H1 (cell line): ENCODE measurements at regions not wholly inside any gene's neighbourhood (a gene's known extent, or its start where the extent isn't known, plus 50 kb on each side); places are given as distances from the start of the nearest gene placed in this dataset.
A peak's percentile ranks its signal among the peaks of the same experiment; 100 is the strongest.

Source experiments
- CTCF ChIA-PET: fragments of 300-600 bp; sonication (Branson Sonifier 250); formaldehyde crosslinking; loops from one replicate; lab custom pipeline; 2021; ENCODE audit not compliant: partially characterized antibody; lab: Charles Lee
- POLR2A ChIA-PET: fragments of 300-600 bp; sonication (Branson Sonifier 250); formaldehyde crosslinking; loops from one replicate; lab custom pipeline; 2021; ENCODE audit warnings: inconsistent platforms; ENCODE audit not compliant: partially characterized antibody; lab: Charles Lee
- DNase-seq, 2 experiments: peaks; one replicate each; pipeline versions ENCODE4 v3.0.0 to v3.0.0-alpha.2; 2010 to 2022; ENCODE audit warnings: low spot score in 2 of 2, low read depth in 1 of 2, mixed read lengths in 1 of 2
- FAIRE-seq: peaks from 2 replicates; lab custom pipeline; 2011; peaks lifted over from hg19 to GRCh38; lab: Jason Lieb, UNC
- H2AFZ ChIP-seq: 2 replicates; pipeline ENCODE4 v1.8.1; 2012; ENCODE audit warnings: low read length, inconsistent platforms
- H2AK5ac ChIP-seq: 2 replicates; pipeline ENCODE4 v1.6.1; 2013; ENCODE audit warnings: low read depth, low read length
- H2BK120ac ChIP-seq: replicated peaks from 2 replicates; pipeline ENCODE3; 2013; ENCODE audit warnings: low read depth, low read length, inconsistent platforms
- H2BK12ac ChIP-seq: 2 replicates; pipeline ENCODE4 v1.6.1; 2013; ENCODE audit warnings: low read depth, low read length
- H2BK15ac ChIP-seq: 2 replicates; pipeline ENCODE4 v1.6.1; 2013; ENCODE audit warnings: low read length
- H2BK20ac ChIP-seq: 2 replicates; pipeline ENCODE4 v1.6.1; 2013; ENCODE audit warnings: low read length
- H2BK5ac ChIP-seq: 2 replicates; pipeline ENCODE4 v1.6.1; 2013; ENCODE audit warnings: low read depth, low read length
- H3K14ac ChIP-seq: 2 replicates; pipeline ENCODE4 v1.6.1; 2013; ENCODE audit warnings: inconsistent platforms; ENCODE audit not compliant: insufficient read length
- H3K18ac ChIP-seq: 2 replicates; pipeline ENCODE4 v1.6.1; 2013; ENCODE audit warnings: low read length; ENCODE audit errors: extremely low read depth
- H3K23ac ChIP-seq: 2 replicates; pipeline ENCODE4 v1.6.1; 2013; ENCODE audit warnings: inconsistent platforms; ENCODE audit not compliant: insufficient read length
- H3K23me2 ChIP-seq: 2 replicates; pipeline ENCODE4 v1.6.1; 2013; ENCODE audit warnings: low read depth, low read length
- H3K27ac ChIP-seq: 2 replicates; pipeline ENCODE4 v1.6.1; 2011; ENCODE audit warnings: low read depth, low read length, inconsistent platforms
- H3K27me3 ChIP-seq, 4 experiments: replicated peaks in 1 of 4; 1 replicate in 1 of 4; 2 replicates in 3 of 4; pipeline versions ENCODE4 v1.6.1 to v1.8.1; 2011 to 2013; ENCODE audit warnings: low read length in 3 of 4, mild to moderate bottlenecking in 3 of 4, inconsistent platforms in 2 of 4, mixed read lengths in 2 of 4, moderate library complexity in 1 of 4; ENCODE audit not compliant: control insufficient read depth in 3 of 4, insufficient read depth in 3 of 4; ENCODE audit errors: extremely low read depth in 1 of 4
- H3K36me3 ChIP-seq, 4 experiments: 2 replicates each; pipeline versions ENCODE4 v1.6.1 to v1.8.1; 2011 to 2013; ENCODE audit warnings: mild to moderate bottlenecking in 4 of 4, low read length in 3 of 4, moderate library complexity in 2 of 4, control low read depth in 1 of 4, inconsistent platforms in 1 of 4; ENCODE audit not compliant: insufficient read depth in 4 of 4, control insufficient read depth in 2 of 4
- H3K4ac ChIP-seq: replicated peaks from 2 replicates; pipeline ENCODE3; 2013; ENCODE audit warnings: low read length, low read depth, mixed read lengths, inconsistent platforms; ENCODE audit not compliant: insufficient read length
- H3K4me1 ChIP-seq, 4 experiments: replicated peaks in 1 of 4; 1 replicate in 1 of 4; 2 replicates in 3 of 4; pipeline versions ENCODE4 v1.6.1 to v1.8.1; 2011 to 2013; ENCODE audit warnings: low read length in 3 of 4, inconsistent platforms in 2 of 4, mixed read lengths in 1 of 4; ENCODE audit not compliant: insufficient read depth in 4 of 4, control insufficient read depth in 3 of 4
- H3K4me2 ChIP-seq, 2 experiments: 2 replicates each; pipeline versions ENCODE4 v1.6.1 to v1.8.1; 2011 to 2013; ENCODE audit warnings: low read depth in 2 of 2, low read length in 2 of 2, control low read depth in 1 of 2, inconsistent platforms in 1 of 2, mild to moderate bottlenecking in 1 of 2; ENCODE audit not compliant: insufficient read depth in 1 of 2
- H3K4me3 ChIP-seq, 4 experiments: fragments of 200-600, 300-600 bp in 1 of 4; sonication (generic), shearing (Covaris generic), sonication (Bioruptor Twin) in 1 of 4; 2 replicates each; pipeline versions ENCODE4 v1.5.1 to v1.8.1; 2011 to 2016; ENCODE audit warnings: low read length in 4 of 4, low read depth in 3 of 4, control low read depth in 2 of 4, inconsistent platforms in 2 of 4, mild to moderate bottlenecking in 2 of 4, mixed read lengths in 1 of 4, moderate library complexity in 1 of 4; ENCODE audit not compliant: insufficient read depth in 2 of 4; ENCODE audit errors: extremely low read depth in 1 of 4
- H3K56ac ChIP-seq: replicated peaks from 2 replicates; pipeline ENCODE3; 2013; ENCODE audit warnings: low read depth, mild to moderate bottlenecking, mixed read lengths, low read length, inconsistent platforms; ENCODE audit not compliant: insufficient read length
- H3K79me1 ChIP-seq: 2 replicates; pipeline ENCODE4 v1.6.1; 2013; ENCODE audit warnings: low read depth, low read length, control low read depth
- H3K79me2 ChIP-seq, 2 experiments: 2 replicates each; pipeline versions ENCODE4 v1.6.1 to v1.8.1; 2012 to 2013; ENCODE audit warnings: low read length in 2 of 2, mild to moderate bottlenecking in 2 of 2, inconsistent platforms in 1 of 2; ENCODE audit not compliant: insufficient read depth in 2 of 2, control insufficient read depth in 1 of 2
- H3K9ac ChIP-seq, 4 experiments: replicated peaks in 1 of 4; 1 replicate in 1 of 4; 2 replicates in 3 of 4; pipeline versions ENCODE4 v1.6.1 to v1.8.1; 2011 to 2013; ENCODE audit warnings: low read depth in 3 of 4, low read length in 3 of 4, control low read depth in 2 of 4, mild to moderate bottlenecking in 2 of 4, moderate library complexity in 2 of 4, inconsistent platforms in 1 of 4; ENCODE audit errors: extremely low read depth in 1 of 4
- H3K9me3 ChIP-seq, 2 experiments: 2 replicates each; pipeline versions ENCODE4 v1.6.1 to v1.8.1; 2012 to 2013; ENCODE audit warnings: mild to moderate bottlenecking in 2 of 2, moderate library complexity in 2 of 2, control low read depth in 1 of 2, inconsistent platforms in 1 of 2, low read depth in 1 of 2, low read length in 1 of 2, mixed read lengths in 1 of 2; ENCODE audit not compliant: insufficient read depth in 2 of 2
- H4K20me1 ChIP-seq, 2 experiments: replicated peaks in 1 of 2; 2 replicates each; pipeline versions ENCODE3 to v1.8.1; 2011 to 2013; ENCODE audit warnings: inconsistent platforms in 2 of 2, low read length in 2 of 2, mild to moderate bottlenecking in 1 of 2; ENCODE audit not compliant: insufficient read depth in 2 of 2, control insufficient read depth in 1 of 2
- H4K5ac ChIP-seq: 2 replicates; pipeline ENCODE4 v1.6.1; 2013; ENCODE audit warnings: low read length, low read depth, mixed read lengths, inconsistent platforms; ENCODE audit not compliant: insufficient read length
- H4K8ac ChIP-seq: 2 replicates; pipeline ENCODE4 v1.8.0; 2013; ENCODE audit warnings: mild to moderate bottlenecking, moderate library complexity, low read length, inconsistent platforms; ENCODE audit not compliant: insufficient read depth; ENCODE audit errors: extremely low read depth
- H4K91ac ChIP-seq: replicated peaks from 2 replicates; pipeline ENCODE3; 2013; ENCODE audit warnings: low read length, mixed read lengths, inconsistent platforms; ENCODE audit not compliant: insufficient read length
- ASH2L ChIP-seq: fragments of 200-600, 300-600 bp; sonication (generic); IDR thresholded peaks from one replicate; pipeline ENCODE4 v1.7.1; 2017; ENCODE audit warnings: low read length
- BACH1 ChIP-seq: IDR thresholded peaks from 2 replicates; pipeline ENCODE4 v1.6.1; 2012; ENCODE audit warnings: low read length, improper control_type of control experiment
- POLR2AphosphoS5 ChIP-seq: IDR thresholded peaks from 2 replicates; pipeline ENCODE4 v1.6.1; 2011; ENCODE audit warnings: low read depth, low read length
- POU5F1 ChIP-seq: IDR thresholded peaks from 2 replicates; pipeline ENCODE4 v1.6.1; 2011; ENCODE audit warnings: low read depth, mild to moderate bottlenecking, low read length, moderate library complexity
- SIX5 ChIP-seq: IDR thresholded peaks from 2 replicates; pipeline ENCODE4 v1.6.1; 2011; ENCODE audit warnings: mild to moderate bottlenecking, low read depth, low read length
- SP1 ChIP-seq: IDR thresholded peaks from 2 replicates; pipeline ENCODE4 v1.6.1; 2011; ENCODE audit warnings: low read depth, low read length
- SP4 ChIP-seq: IDR thresholded peaks from 2 replicates; pipeline ENCODE4 v1.6.1; 2012; ENCODE audit warnings: low read length, inconsistent platforms
- TAF7 ChIP-seq: optimal IDR thresholded peaks from 2 replicates; pipeline ENCODE3; 2011; ENCODE audit warnings: low read depth, mild to moderate bottlenecking, inconsistent platforms, low read length, moderate library complexity, borderline replicate concordance
- TBP ChIP-seq: IDR thresholded peaks from 2 replicates; pipeline ENCODE4 v1.6.1; 2011; ENCODE audit warnings: low read depth, low read length, improper control_type of control experiment
- TEAD4 ChIP-seq: IDR thresholded peaks from 2 replicates; pipeline ENCODE4 v1.6.1; 2012; ENCODE audit warnings: low read depth, low read length, inconsistent platforms, mixed read lengths
- WGBS, 2 experiments: shearing (Covaris generic) in 1 of 2; methylation state at CpG; one replicate each; pipeline versions ENCODE4 v1.1.6 to v1.1.7; 2013 to 2015; ENCODE audit warnings: low lambda C conversion rate in 2 of 2, mixed read lengths in 2 of 2, inconsistent platforms in 1 of 2, low coverage in 1 of 2, missing lambda C conversion rate in 1 of 2; ENCODE audit not compliant: insufficient replicate concordance in 2 of 2, insufficient coverage in 1 of 2, insufficient read length in 1 of 2; ENCODE audit errors: extremely low coverage in 1 of 2, missing lambda C conversion rate in 1 of 2; 5-methylcytosine and 5-hydroxymethylcytosine counted together

DNA sequence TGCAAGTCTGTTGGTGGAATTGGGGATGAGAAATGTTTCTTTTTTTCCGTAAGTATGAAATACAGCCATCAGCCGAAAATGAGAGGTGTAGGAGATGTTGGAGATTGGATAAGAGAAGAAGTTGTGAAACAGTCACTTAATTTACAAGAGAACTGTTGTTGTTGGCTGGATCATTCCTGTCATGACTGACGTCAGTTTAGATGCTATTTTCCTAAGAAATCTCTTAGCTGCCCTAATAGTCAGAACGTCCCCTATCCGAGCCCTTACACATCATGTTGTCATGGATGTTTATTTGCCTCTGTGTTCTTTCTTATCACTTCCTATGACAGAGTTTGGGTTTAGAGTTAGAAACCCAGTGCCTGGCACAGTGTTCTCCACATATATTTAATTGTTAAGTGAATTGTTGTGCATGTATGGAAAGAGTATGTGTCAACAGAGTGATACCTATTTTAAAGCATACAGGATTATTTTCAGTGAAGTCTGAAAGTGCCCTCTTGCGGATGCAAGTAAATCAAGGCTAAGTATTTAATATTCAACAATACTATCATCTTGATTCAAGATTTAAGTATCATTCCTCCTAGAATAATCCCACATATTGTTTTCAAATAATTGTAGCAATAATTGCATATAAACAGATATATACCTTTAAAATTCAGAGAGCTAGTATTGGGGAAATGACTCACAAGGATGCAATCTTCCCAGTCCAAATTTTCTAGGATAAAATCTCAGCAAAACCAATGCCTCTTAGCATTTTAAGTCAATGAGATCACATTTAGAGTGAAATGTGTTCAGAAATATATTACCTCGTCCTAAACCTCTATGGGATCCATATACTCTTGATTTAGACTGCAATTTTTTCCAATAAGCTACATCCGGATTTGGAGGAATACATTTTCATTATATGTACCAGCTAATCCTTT lies 309.9 kb upstream of the NOX3 start:
- TF ChIP-seq POU5F1 (no peak), SP4 (no peak), SP1 (no peak), TBP (no peak), POLR2AphosphoS5 (no peak), TEAD4 (no peak), SIX5 (no peak), ASH2L (no peak), BACH1 (no peak), TAF7 (no peak)
- POLR2A ChIA-PET = no interaction called here
- Histone ChIP-seq H2AFZ (peak overlapping the region; percentile 38; the same call in 1 of the 2 replicates), H3K4ac (no peak overlapping the region), H3K4me3 (no peak overlapping the region), H2BK120ac (no peak overlapping the region), H3K23me2 (no peaks in the 10 kb centered on the region), H4K20me1 (no peaks in the 10 kb centered on the region), H3K4me2 (no peak overlapping the region), H4K91ac (no peak overlapping the region), H4K8ac (no peak overlapping the region), H2BK5ac (no peak overlapping the region), H3K23ac (no peak overlapping the region), H4K5ac (no peak overlapping the region), H3K9me3 (no peaks in the 10 kb centered on the region), H2BK20ac (no peak overlapping the region), H2BK15ac (no peak overlapping the region), H3K79me2 (no peaks in the 10 kb centered on the region), H3K27ac (no peak overlapping the region), H3K14ac (no peak overlapping the region), H3K27me3 (no peaks in the 10 kb centered on the region), H2BK12ac (no peak overlapping the region), H3K18ac (no peak overlapping the region), H3K4me1 (no peaks in the 10 kb centered on the region), H2AK5ac (no peak overlapping the region), H3K79me1 (no peaks in the 10 kb centered on the region), H3K36me3 (no peaks in the 10 kb centered on the region), H3K9ac (no peak overlapping the region), H3K56ac (no peak overlapping the region)
- 93% methylated on average over 8 of the region's 8 CpGs; no CpG with 5 or more reads in 1 of the 2 experiments for WGBS, 2 experiments
- DNase-seq = no peak
- CTCF ChIA-PET = no interaction called here
- no peak for FAIRE-seq
